Stimulated activated naive CD8-positive, alpha-beta T cell treated with anti-CD3 and anti-CD28 coated beads, Interleukin-15, Interleukin-2, amounts not matched to agents 100 ng/mL and 50 ng/mL, for 24 hours (primary cell): ENCODE measurements at regions not wholly inside any gene's neighbourhood (a gene's known extent, or its start where the extent isn't known, plus 50 kb on each side); places are given as distances from the start of the nearest gene placed in this dataset.
"Not testable (repeated sequence)": the region's sequence is repeated elsewhere in the genome, so short reads cannot be mapped to it uniquely, and the experiment has no call there.

Experiments used
- H3K27ac Mint-ChIP-seq: one replicate; pipeline ENCODE4 v1.8.0; 2021; ENCODE audit warnings: mild to moderate bottlenecking, mixed read lengths
- H3K27me3 Mint-ChIP-seq: one replicate; pipeline ENCODE4 v1.8.0; 2021; ENCODE audit warnings: mixed read lengths
- H3K36me3 Mint-ChIP-seq: one replicate; pipeline ENCODE4 v1.8.0; 2021; ENCODE audit warnings: low read depth, mixed read lengths
- H3K4me1 Mint-ChIP-seq: one replicate; pipeline ENCODE4 v1.8.0; 2021; ENCODE audit warnings: low read depth, mixed read lengths
- H3K4me3 Mint-ChIP-seq: one replicate; pipeline ENCODE4 v1.8.0; 2021; ENCODE audit warnings: mild to moderate bottlenecking, mixed read lengths
- H3K9me3 Mint-ChIP-seq: one replicate; pipeline ENCODE4 v1.8.0; 2021; ENCODE audit warnings: mixed read lengths

DNA sequence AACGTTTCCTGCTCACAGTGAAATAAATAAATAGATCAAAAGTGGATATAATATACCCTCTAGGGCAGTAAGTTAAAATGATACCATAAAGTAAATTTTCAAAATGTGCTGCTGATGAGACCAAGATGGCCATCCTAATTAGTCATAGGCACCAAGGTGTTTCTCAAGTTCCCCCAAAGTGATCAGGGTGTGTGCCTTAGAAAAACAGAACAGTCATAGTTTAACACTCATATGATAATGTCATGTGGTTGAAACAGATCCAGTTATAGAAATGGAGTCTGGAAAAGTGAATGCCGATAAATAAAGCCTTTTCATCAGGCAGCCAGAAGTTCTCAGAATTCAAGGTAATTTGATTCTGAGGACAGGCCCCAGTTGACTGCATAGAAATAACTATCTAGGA lies 161.5 kb upstream of the CDKN2B start:
- no peaks in the 10 kb centered on the region for H3K36me3 Mint-ChIP-seq
- no peak overlapping the region for H3K4me3 Mint-ChIP-seq
- no peaks in the 10 kb centered on the region for H3K9me3 Mint-ChIP-seq
- H3K4me1 Mint-ChIP-seq: peaks cover 20% of the 10 kb centered on the region
- H3K27me3 Mint-ChIP-seq: peaks cover 12% of the 10 kb centered on the region
- H3K27ac Mint-ChIP-seq: no peak overlapping the region

DNA sequence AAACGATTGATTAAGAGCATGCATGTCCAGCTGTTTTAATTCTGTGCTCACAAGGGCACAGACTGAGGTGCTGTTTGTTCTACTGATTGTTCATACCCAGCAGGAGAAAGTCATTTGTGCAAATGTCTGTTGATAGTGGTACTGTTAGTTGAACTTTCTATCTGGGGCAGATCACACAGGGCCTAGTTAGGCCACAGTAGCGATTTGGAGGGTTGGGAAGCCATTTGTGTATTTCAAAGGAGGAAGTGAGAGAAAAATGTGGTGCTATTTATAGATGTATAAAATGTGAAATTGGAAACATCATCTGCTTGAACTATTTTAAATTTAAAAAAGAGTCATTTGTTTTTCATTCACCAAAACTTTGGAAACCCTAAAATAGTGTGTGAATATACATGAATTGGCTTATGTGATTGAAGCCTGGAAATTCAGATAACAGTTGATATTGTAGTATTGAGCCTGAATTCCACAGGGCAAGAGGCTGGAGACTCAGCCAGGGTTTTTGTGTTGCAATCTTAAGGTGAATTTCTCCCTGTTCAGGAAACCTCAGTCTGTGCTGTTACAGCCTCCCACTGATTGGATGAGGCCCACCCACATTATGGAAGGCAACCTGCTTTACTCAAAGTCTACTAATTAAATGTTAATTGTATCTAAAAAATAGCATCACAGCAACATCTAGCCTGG lies 162.0 kb upstream of the CDKN2B start:
- Mint-ChIP-seq H3K9me3 (no peaks in the 10 kb centered on the region), H3K4me1 (peaks cover 24% of the 10 kb centered on the region), H3K36me3 (no peaks in the 10 kb centered on the region), H3K27me3 (peaks cover 9% of the 10 kb centered on the region), H3K4me3 (no peak overlapping the region), H3K27ac (no peak overlapping the region)

DNA sequence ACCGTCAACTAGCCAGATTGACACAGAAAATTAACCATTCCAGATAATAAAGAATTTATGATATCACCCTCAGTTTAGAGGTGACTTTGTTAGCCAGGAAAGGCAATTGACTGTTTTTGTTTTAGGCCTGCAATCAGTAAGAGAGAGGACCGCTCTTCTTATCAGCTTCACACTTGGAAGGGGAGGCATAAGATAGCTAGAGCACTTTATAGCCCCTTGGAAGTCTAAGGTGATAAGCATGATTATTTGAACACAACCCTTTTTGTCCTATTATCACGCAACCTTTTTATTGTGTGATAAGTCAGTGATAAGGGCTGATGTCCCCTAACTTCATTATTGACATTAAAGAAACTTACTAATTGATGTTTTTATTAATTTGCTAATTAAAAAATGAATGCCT lies 162.6 kb upstream of the CDKN2B start:
- Mint-ChIP-seq H3K9me3 (no peaks in the 10 kb centered on the region), H3K4me3 (no peak overlapping the region), H3K36me3 (no peaks in the 10 kb centered on the region), H3K27me3 (peaks cover 8% of the 10 kb centered on the region), H3K27ac (no peak overlapping the region), H3K4me1 (peaks cover 29% of the 10 kb centered on the region)

DNA sequence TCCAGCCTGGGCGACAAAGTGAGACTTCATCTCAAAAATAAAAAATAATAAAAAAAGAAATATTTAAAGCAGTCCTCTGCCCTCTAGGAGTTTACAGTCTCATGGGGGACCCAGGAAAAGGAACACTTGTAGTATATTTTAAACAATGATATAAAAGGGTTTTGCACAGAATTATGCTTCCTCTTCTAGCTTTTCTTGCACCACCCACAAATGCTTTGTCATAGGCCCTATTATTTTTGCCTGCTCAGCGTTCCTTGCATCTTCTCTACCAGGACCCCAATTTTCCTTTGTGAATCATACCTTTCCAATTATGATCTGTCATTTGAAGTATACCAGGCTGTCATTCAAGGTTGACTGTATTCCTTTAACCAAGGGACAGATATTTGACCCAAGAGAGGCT lies 164.8 kb upstream of the CDKN2B start:
- Mint-ChIP-seq H3K36me3 (no peaks in the 10 kb centered on the region), H3K27ac (no peak overlapping the region), H3K27me3 (peaks cover 6% of the 10 kb centered on the region), H3K4me3 (no peak overlapping the region), H3K9me3 (no peaks in the 10 kb centered on the region), H3K4me1 (peaks cover 29% of the 10 kb centered on the region)

DNA sequence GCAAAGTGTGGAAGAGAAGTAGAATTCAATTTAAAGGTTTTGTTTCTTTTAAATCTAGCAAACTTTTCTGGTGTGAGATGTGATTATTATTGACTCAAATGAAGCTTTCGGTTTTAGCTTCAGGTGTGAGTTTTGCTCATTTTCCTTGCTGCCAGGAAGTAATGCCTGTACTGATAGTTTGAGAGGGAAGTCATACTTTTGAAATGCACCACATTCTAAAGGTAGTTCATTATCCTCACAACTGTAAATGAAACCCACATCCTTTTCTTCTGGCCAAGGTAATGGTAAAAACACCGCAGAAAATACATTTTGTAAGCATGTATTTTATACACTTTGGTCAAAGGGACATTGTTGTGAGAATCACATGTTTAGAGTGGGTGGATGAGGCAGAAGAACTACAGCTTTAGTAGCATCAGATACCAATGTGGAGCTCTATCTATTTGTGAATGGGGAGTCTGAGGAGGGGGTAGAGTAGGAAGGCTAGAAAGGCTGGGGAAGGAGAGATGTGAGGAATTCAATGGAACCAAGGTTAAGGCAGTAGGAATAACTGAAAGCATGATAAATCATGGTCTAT lies 167.0 kb upstream of the CDKN2B start:
- Mint-ChIP-seq H3K4me1 (peaks cover 15% of the 10 kb centered on the region), H3K27ac (no peak overlapping the region), H3K4me3 (no peak overlapping the region), H3K27me3 (peaks cover 13% of the 10 kb centered on the region), H3K9me3 (no peaks in the 10 kb centered on the region), H3K36me3 (no peaks in the 10 kb centered on the region)

DNA sequence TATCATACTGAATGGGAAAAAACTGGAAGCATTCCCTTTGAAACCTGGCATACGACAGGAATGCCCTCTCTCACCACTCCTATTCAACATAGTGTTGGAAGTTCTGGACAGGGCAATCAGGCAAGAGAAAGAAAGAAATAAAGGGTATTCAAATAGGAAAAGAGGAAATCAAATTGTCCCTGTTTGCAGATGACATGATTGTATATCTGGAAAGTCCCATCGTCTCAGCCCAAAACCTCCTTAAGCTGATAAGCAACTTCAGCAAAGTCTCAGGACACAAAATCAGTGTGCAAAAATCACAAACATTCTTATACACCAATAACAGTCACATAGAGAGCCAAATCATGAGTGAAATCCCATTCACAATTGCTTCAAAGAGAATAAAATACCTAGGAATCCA lies 171.9 kb upstream of the CDKN2B start:
- H3K27me3 Mint-ChIP-seq, H3K4me3 Mint-ChIP-seq, H3K9me3 Mint-ChIP-seq, H3K27ac Mint-ChIP-seq, H3K4me1 Mint-ChIP-seq, H3K36me3 Mint-ChIP-seq: not testable (repeated sequence)

DNA sequence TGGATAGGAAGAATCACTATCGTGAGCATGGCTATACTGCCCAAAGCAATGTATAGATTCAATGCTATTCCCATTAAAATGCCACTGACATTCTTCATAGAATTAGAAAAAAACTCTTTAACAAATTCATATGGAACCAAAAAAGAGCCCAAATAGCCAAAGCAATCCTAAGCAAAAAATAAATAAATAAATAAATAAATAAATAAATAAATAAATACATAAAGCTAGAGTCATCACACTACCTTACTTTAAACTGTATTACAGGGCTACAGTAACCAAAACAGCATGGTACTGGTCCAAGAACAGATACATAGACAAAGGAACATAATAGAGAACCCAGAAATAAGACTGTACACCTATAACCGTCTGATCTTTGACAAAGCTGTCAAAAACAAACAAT lies 180.4 kb upstream of the CDKN2B start:
- H3K4me1 Mint-ChIP-seq: no peaks in the 10 kb centered on the region
- H3K36me3 Mint-ChIP-seq: no peaks in the 10 kb centered on the region
- no peak overlapping the region for H3K4me3 Mint-ChIP-seq
- H3K27me3 Mint-ChIP-seq: peaks cover 37% of the 10 kb centered on the region
- no peak overlapping the region for H3K27ac Mint-ChIP-seq
- no peaks in the 10 kb centered on the region for H3K9me3 Mint-ChIP-seq

DNA sequence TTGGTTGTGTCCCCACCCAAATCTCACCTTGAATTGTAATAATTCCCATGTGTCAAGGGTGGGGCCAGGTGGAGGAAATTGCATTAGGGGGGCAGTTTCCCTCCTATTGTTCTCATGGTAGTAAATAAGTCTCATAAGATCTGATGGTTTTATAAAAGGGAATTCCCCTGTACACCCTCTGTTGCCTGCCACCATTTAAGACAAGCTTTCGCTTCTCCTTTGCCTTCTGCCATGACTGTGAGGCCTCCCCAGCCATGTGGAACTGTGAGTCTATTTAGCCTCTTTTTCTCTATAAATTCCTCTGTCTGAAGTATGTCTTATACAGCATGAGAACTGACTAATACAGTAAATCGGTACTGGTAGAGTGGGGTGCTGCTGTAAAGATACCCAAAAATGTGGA lies 187.9 kb upstream of the CDKN2B start:
- not testable (repeated sequence) for H3K36me3 Mint-ChIP-seq, H3K27ac Mint-ChIP-seq, H3K9me3 Mint-ChIP-seq, H3K4me3 Mint-ChIP-seq, H3K4me1 Mint-ChIP-seq
- peaks cover 37% of the 10 kb centered on the region for H3K27me3 Mint-ChIP-seq

DNA sequence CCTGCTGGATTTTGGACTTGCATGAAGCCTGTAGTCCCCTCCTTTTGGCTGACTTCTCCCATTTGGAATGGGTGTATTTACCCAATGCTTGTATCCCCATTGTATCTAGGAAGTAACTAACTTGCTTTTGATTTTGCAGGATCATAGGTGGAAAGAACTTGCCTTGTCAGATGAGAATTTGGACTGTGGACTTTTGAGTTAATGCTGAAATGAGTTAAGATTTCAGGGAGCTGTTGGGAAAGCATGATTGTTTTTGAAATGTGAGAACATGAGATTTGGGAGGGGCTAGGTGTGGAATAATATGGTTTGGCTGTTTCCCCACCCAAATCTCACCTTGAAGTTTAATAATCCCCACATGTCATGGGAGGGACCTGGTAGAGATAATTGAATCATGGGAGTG lies 189.6 kb upstream of the CDKN2B start:
- Mint-ChIP-seq H3K9me3 (peaks cover 5% of the 10 kb centered on the region), H3K27me3 (peaks cover 32% of the 10 kb centered on the region), H3K27ac (no peak overlapping the region), H3K4me3 (no peak overlapping the region), H3K36me3 (no peaks in the 10 kb centered on the region), H3K4me1 (peaks cover 21% of the 10 kb centered on the region)

DNA sequence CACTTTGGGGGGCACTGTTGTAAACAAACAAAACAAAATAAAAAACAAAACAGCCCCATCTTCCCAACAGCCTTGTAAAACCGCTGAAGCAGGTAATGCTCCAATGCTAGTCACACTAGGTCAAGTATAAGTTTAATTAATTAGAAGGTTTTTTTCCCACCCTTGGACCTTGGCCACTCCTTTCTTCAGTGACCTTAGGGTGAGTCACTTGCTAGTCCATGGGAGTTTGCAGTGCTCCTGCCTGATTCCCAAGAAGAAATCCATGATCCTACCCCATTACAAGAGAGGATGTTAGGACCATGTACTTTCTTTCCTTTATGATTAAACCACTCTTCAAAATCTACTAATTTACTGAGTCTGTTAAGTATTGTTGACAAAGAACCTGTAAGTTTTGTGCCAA lies 192.2 kb upstream of the CDKN2B start:
- peaks cover 24% of the 10 kb centered on the region for H3K4me1 Mint-ChIP-seq
- H3K36me3 Mint-ChIP-seq: no peaks in the 10 kb centered on the region
- peaks cover 18% of the 10 kb centered on the region for H3K27me3 Mint-ChIP-seq
- peaks cover 5% of the 10 kb centered on the region for H3K9me3 Mint-ChIP-seq
- no peak overlapping the region for H3K27ac Mint-ChIP-seq
- H3K4me3 Mint-ChIP-seq: no peak overlapping the region

DNA sequence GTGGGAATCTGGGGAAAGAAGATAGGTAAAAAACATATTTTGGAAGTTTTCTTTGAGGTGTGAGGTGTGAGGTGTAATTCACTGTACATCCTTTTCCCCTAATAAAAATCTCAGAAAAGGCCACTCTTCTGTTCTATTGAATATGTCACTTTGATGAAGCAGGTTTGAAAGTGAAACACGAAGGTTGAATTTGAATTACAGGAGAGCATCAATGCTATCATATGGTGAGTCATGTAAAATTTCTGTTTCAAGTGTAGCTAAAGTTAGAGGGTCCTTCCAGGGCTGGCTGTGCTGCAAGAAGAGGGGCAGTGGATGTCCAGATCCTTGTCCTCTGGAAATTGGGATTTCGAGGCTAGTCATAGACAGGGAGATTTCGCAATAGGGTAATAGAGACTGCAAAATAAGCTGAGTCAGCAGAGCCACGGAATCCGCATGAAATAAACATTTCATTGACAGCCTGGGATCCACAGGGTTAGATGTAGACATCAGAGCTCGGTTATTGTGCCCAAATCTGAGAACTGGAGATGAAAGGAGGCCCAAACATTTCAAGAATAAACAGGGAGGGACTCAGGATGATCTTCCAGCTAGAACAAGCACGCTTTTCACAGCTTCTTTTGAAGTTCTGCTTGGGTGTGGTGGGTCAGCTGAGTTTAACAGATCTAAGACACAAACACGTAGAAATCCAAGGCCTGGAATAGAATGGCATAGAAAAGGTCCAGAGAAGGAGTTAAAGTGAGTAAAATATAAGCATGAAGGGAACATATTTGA lies 194.4 kb upstream of the CDKN2B start:
- peaks cover 24% of the 10 kb centered on the region for H3K4me1 Mint-ChIP-seq
- no peaks in the 10 kb centered on the region for H3K36me3 Mint-ChIP-seq
- peaks cover 16% of the 10 kb centered on the region for H3K27me3 Mint-ChIP-seq
- peak overlapping the region; percentile 14 for H3K27ac Mint-ChIP-seq
- no peak overlapping the region for H3K4me3 Mint-ChIP-seq
- peaks cover 5% of the 10 kb centered on the region for H3K9me3 Mint-ChIP-seq

DNA sequence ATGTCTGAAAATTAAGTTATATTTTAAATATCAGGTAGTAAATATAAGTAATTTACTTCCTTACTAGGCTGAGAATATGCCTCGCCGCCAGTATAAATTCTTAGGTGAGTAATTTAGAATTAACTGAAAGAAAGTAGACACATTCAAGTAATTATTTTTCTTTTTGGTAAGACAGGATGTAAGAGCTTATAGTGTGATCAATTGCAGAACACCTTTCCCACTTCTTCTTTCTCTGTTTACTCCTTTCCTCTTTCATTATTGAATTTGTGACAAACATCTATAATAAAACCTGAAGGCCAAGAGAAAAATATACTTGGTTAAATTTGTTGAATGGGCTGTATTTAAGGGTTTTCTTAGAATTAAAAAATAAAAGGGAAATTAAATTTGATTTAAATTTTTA lies 195.1 kb upstream of the CDKN2B start:
- Mint-ChIP-seq H3K4me1 (peaks cover 31% of the 10 kb centered on the region), H3K27ac (no peak overlapping the region), H3K4me3 (no peak overlapping the region), H3K36me3 (no peaks in the 10 kb centered on the region), H3K9me3 (no peaks in the 10 kb centered on the region), H3K27me3 (peaks cover 10% of the 10 kb centered on the region)

DNA sequence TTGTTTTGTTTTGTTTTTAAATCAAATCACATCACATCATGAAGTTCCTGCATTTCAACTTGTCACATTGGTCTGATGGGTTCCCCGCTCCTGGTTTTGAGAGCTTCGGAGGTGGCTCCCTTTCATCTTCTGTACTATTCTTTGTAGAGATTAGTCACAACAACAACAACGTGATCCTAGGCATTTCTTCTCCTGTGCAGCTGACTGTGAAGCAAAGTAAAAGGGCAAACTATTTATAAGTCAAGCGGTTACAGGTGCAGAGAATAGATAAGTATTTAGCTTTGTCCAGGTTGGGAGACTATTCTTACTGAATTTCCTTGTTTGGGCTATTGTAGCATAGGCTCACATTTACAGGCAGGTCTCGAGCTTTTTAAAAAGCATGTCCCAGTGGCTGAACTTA lies 197.7 kb upstream of the CDKN2B start:
- no peak overlapping the region for H3K27ac Mint-ChIP-seq

DNA sequence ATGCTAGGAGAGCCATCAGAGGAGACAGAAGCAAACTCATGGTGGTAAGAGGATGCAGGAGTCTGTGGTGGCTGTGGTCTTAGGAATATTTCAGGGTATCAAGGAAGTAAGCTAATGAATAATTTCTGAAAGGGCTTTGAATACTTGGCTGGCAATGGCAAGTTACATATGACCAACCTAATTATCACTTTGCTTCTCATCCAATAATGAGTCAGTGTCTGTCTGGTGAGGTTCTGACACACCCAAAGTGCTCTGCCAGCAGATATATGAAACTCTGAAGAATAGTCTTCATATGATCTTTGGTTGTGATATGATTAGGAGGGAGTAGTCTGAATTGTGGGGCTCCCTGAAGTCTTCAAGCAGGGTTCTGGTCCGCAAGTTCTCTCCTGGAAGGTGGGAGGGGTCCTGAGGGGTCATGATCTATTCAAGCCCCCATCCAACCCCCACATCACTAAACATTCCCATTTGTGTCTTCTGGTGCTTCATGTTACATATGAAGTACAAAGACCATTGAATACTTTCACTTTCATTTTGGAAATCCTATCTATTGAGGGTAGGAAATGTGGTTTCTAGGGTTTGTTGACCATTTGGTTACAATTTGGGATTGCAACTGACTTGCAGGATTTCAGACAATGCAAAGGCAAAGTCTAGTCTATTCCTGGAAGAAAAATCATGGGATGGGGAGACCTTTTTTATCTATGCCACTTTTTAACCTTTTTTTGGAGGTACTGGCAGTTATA lies 199.9 kb upstream of the CDKN2B start:
- Mint-ChIP-seq H3K36me3 (no peaks in the 10 kb centered on the region), H3K4me1 (peaks cover 50% of the 10 kb centered on the region), H3K27me3 (peaks cover 10% of the 10 kb centered on the region), H3K9me3 (no peaks in the 10 kb centered on the region), H3K27ac (peak overlapping the region; percentile 38), H3K4me3 (peak overlapping the region; percentile 12)

More for the DNA sequence above, 197.7 kb upstream of the CDKN2B start:
- no peaks in the 10 kb centered on the region for H3K36me3 Mint-ChIP-seq
- peaks cover 5% of the 10 kb centered on the region for H3K27me3 Mint-ChIP-seq
- H3K4me1 Mint-ChIP-seq: peaks cover 56% of the 10 kb centered on the region
- no peak overlapping the region for H3K4me3 Mint-ChIP-seq
- H3K9me3 Mint-ChIP-seq: no peaks in the 10 kb centered on the region

DNA sequence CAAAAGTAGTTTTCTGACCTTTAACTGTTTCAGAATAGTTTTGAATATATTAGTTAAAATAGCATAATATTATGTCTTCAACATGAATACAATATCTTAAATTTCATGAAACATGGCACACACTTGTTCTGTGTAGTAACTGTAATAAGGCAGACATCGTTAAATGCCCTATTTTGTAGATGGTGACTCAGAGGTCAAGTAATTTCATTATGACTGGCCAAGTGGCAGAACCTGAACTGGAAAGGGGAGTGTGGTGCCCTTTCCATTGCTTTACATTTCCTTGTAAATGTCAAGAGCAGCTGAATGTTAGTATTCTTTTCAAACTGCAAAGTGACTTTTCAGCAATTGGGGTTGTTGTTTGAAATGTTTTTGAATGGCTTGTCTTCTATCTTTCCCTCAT lies 201.2 kb upstream of the CDKN2B start:
- H3K4me1 Mint-ChIP-seq: peaks cover 61% of the 10 kb centered on the region
- H3K4me3 Mint-ChIP-seq: peak overlapping the region; percentile 42
- no peaks in the 10 kb centered on the region for H3K36me3 Mint-ChIP-seq
- no peaks in the 10 kb centered on the region for H3K9me3 Mint-ChIP-seq
- peaks cover 10% of the 10 kb centered on the region for H3K27me3 Mint-ChIP-seq
- peak overlapping the region; percentile 26 for H3K27ac Mint-ChIP-seq
